Head of caudate nucleus (tissue), 42 donors: ENCODE measurements at regions not wholly inside any gene's neighbourhood (a gene's known extent, or its start where the extent isn't known, plus 50 kb on each side); places are given as distances from the start of the nearest gene placed in this dataset.

Source experiments
- DNase-seq, 42 donors: peaks; one replicate each; pipeline versions ENCODE4 v3.0.0 to v3.0.0-alpha.2; 2020 to 2021; ENCODE audit warnings: mixed read lengths in 7 of 42
- intact Hi-C: fragments of 100-400 bp; cut with DNase I; formaldehyde crosslinking; loops from one replicate; pipeline ENCODE4 v1.15.0; 2022

GRCh38 chr2:194271293-194271961 lies 1385.6 kb upstream of the SLC39A10 start:
- intact Hi-C loops: no loop called here
- no peak for DNase-seq

GRCh38 chr2:194270648-194271047 lies 1386.4 kb upstream of the SLC39A10 start:
- intact Hi-C loops: no loop called here
- DNase-seq: no peak

GRCh38 chr2:194264586-194264985 lies 1392.4 kb upstream of the SLC39A10 start:
- no peak for DNase-seq
- intact Hi-C loops: no loop called here

- intact Hi-C loops: no loop called here
- DNase-seq: no peak
Observed at GRCh38 chr2:194260185-194260584, 1396.8 kb upstream of the SLC39A10 start.

- intact Hi-C loops: no loop called here
- no peak for DNase-seq
Observed at GRCh38 chr2:194257095-194257494, 1399.9 kb upstream of the SLC39A10 start.

- intact Hi-C loops: no loop called here
- no peak for DNase-seq
Observed at GRCh38 chr2:194253528-194254259, 1403.3 kb upstream of the SLC39A10 start.

- no peak for DNase-seq
- intact Hi-C loops: no loop called here
Observed at GRCh38 chr2:194252127-194252526, 1404.9 kb upstream of the SLC39A10 start.

- no peak for DNase-seq
- intact Hi-C loops: no loop called here
Observed at GRCh38 chr2:194232600-194232999, 1424.4 kb upstream of the SLC39A10 start.

- intact Hi-C loops: no loop called here
- DNase-seq: no peak
Observed at GRCh38 chr2:194223218-194223617, 1433.8 kb upstream of the SLC39A10 start.

GRCh38 chr2:194214192-194214591 lies 1442.8 kb upstream of the SLC39A10 start:
- intact Hi-C loops: no loop called here
- DNase-seq: no peak

- intact Hi-C loops: no loop called here
- DNase-seq: no peak
Observed at GRCh38 chr2:194205568-194206227, 1451.3 kb upstream of the SLC39A10 start.

GRCh38 chr2:194203898-194204297 lies 1453.1 kb upstream of the SLC39A10 start:
- no peak for DNase-seq
- intact Hi-C loops: no loop called here

GRCh38 chr2:194182888-194183287 lies 1474.1 kb upstream of the SLC39A10 start:
- no peak for DNase-seq
- intact Hi-C loops: no loop called here

GRCh38 chr2:194176134-194176533 lies 1480.9 kb upstream of the SLC39A10 start:
- DNase-seq: no peak
- intact Hi-C loops: no loop called here

- intact Hi-C loops: no loop called here
- peak in 16 of 42 donors; percentile 8 to 52 (median 16) for DNase-seq
Observed at GRCh38 chr2:194166818-194167217, 1490.2 kb upstream of the SLC39A10 start.

GRCh38 chr2:194155431-194155830 lies 1501.6 kb upstream of the SLC39A10 start:
- intact Hi-C loops: no loop called here
- no peak for DNase-seq

GRCh38 chr2:194151231-194151630 lies 1505.8 kb upstream of the SLC39A10 start:
- DNase-seq: no peak
- intact Hi-C loops: no loop called here

GRCh38 chr2:194135463-194135862 lies 1521.6 kb upstream of the SLC39A10 start:
- intact Hi-C loops: no loop called here
- DNase-seq: no peak

- DNase-seq: no peak
- intact Hi-C loops: no loop called here
Observed at GRCh38 chr2:194128810-194129209, 1528.2 kb upstream of the SLC39A10 start.

- intact Hi-C loops: no loop called here
- no peak for DNase-seq
Observed at GRCh38 chr2:194126418-194126817, 1530.6 kb upstream of the SLC39A10 start.
